GM19438 (cell line): ENCODE measurements at regions not wholly inside any gene's neighbourhood (a gene's known extent, or its start where the extent isn't known, plus 50 kb on each side); places are given as distances from the start of the nearest gene placed in this dataset.
A peak's percentile ranks its signal among the peaks of the same experiment; 100 is the strongest.

ENCODE experiments used
- ATAC-seq: cut with Tn5 transposase; IDR thresholded peaks from one replicate; pipeline ENCODE4 v1.9.1; 2021; ENCODE audit warnings: low read depth; ENCODE audit not compliant: unreplicated experiment

GRCh38 chr1:230517786-230518185 is 91.7 kb upstream of the PGBD5 start:
- no peak for ATAC-seq

DNA sequence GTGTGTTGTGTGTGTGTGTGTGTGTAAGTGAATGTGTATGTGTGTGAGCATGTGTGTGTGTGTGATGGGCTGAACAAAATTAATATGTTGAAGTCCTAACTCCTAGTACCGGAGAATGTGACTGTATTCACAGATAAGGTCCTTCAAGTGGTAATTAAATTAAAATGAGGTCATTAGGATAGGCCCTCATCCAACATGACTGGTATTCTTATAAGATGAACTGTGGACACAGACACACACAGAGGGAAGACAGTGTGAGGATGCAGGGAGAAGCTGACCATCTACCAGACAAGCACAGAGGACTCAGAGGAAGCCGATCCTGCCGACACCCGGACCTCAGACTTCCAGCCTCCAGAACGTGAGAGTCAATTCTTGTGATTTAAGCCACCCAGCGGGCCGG is 91.2 kb upstream of the PGBD5 start:
- no peak for ATAC-seq

- ATAC-seq: no peak
Observed at GRCh38 chr1:230516889-230517288, 90.8 kb upstream of the PGBD5 start.

DNA sequence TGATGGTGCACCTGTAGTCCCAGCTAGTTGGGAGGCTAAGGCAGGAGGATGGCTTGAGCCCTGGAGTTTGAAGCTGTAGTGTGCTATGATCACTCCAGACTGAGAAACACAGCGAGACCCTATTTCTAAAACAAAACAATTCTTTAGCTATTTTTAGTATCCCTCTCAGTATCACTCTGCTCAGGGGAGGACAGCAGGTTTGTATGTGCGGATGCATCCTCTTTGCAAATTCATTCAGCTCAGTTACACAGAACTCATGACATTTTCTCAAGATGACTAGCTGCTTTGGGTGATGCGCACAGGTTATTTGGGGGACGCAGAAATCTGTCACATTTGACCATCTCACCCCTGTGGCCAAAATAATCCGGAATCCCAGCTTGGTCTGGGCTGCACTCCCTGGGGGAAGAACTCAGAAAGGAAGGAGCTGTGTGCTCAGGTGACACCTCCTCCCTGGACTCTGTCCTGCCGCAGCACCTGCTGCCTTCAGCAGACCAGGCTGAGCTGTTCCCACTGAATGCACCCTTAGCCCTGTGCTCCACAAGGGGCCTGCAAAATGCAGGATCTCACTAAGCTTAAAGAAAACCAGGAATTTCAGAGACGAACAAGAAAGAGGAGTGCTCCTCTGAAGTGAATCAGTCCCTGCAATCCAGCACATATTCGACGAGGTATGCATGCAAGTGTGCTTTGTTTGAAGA is 89.5 kb upstream of the PGBD5 start:
- ATAC-seq: peak; percentile 70

DNA sequence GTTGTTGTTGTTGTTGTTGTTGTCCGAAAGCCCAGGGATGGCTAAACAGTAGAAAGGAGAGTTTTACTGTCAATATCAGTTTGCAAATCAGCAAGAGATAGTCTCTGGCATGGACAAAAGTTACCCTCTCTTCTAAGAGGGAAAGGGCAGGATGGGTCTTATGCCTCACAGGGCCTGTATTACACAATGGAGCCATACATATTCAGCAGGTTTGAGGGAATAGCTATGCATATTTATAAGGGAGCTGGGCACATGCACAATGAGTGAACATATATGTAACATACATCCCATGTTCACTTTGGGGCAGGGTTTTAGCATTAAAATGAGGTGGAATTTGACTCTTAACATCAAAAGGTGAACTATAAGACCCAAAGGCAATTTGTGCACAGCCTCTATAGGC is 84.4 kb upstream of the PGBD5 start:
- no peak for ATAC-seq

GRCh38 chr1:230509281-230509977 is 83.3 kb upstream of the PGBD5 start:
- ATAC-seq: no peak

GRCh38 chr1:230507666-230508402 is 81.7 kb upstream of the PGBD5 start:
- no peak for ATAC-seq

DNA sequence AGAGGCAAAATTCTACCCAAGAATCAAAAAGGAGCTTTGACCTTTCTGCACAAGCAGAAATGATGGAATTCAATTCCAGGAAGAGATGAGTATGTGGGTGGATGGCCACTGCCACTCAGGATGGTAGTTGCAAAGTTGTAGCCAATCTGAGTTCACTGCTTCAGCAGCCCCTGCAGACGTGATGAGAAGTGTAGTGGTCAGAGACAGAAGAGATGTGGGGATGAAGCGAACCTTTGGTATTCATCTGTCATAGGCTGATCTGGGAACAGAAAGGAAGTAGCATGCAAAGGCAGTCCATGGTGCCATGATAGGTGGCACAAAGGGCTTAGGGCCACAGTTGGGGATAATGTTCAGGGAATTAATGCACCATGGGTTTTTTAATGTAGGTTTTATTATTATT is 81.1 kb upstream of the PGBD5 start:
- no peak for ATAC-seq

DNA sequence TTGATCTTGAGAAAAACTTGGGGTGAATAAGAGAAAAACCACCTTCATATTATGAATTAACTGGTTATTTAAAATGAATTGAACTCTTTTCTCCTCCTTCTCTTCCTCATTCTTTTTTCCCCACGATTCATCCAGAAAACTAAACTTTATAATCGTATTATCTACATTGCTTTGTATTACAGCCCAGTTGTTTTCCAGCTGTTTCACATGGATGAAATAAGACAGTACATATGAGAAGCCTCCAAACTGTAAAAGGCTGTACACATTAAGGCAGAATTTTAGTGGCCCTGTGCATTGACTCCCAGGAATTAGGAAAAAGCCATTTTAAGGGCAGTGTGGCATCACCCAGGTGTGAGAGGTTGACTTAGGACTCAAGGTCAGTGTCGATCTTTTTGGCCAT is 80.3 kb upstream of the PGBD5 start:
- no peak for ATAC-seq

GRCh38 chr1:230504310-230504709 is 78.2 kb upstream of the PGBD5 start:
- no peak for ATAC-seq

- no peak for ATAC-seq
Observed at GRCh38 chr1:230503726-230504125, 77.6 kb upstream of the PGBD5 start.

DNA sequence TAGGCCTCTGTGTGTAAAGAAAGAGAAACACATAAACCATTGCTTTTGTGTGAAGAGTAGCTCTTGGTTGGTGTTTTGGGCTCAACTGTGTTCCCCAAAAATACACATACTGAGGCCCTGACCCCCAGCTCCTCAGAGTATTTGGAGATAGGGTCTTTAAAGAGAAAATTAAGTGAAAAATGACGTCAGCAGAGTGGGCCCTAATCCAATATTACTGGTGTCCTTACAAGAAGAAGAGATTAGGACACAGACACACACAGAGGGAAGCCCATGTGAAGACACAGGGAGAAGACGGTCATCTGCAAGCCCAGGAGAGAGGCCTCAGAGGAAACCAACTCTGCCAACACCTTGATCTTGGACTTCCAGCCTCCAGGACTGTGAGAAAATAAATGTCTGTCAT is 76.9 kb upstream of the PGBD5 start:
- no peak for ATAC-seq

- ATAC-seq: no peak
Observed at GRCh38 chr1:230502306-230502705, 76.2 kb upstream of the PGBD5 start.

DNA sequence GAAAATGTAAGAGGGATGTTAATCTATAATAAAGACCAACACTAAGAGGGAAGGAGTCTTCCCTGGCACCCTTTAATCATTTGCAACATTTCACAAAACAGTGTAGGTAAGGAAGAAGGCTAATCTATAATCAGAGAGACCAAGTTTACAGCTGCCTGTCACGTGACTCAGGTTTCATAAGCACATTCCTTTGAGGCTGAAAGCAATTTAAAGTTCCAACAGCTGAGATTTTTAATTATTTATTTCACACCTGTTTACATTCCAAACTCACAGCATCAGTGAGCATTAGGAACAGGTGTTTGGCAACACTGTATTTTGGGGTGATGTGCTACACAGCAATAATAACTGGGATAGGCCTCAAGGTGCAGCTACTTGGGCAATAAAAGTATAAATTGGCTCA is 75.7 kb upstream of the PGBD5 start:
- ATAC-seq: no peak

DNA sequence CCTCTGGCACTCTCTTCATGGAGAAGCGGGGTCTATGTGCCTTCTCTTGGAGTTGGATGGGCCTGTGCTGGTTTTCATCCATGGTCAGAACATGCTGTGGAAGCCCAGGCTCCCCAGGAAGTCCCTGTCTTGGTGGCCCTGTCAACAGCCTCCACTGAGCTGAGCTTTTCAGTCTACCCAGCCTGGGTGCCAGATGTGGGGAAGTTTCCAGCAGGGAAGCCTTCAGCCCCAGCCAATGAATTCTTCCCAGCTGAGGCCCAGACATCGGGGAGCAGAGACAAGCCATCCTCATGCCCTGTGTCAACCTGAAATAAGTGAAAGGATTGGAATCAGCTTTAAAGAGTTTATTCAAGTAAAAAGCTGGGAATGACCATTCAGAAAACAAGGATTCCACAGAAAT is 75.1 kb upstream of the PGBD5 start:
- no peak for ATAC-seq

- no peak for ATAC-seq
Observed at GRCh38 chr1:230500063-230500462, 73.9 kb upstream of the PGBD5 start.

DNA sequence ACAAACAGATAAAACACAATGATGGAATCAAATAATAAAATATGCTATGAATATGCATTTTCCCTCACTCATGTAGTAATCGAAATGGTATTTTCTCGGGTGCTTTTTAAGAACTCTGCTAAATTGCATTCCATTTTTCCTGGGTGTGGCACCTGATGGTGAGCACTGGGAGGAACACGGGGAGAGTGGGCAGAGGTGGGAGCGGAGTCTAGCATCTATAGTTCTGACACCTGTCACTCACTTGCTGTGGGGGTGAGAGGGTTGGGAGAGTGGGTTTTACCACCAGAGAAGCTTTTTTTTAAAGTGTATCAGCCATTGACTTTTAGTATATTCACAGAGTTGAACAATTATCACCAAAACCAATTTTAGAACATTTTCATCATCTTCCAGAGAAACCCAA is 73.4 kb upstream of the PGBD5 start:
- no peak for ATAC-seq

GRCh38 chr1:230498704-230499103 is 72.6 kb upstream of the PGBD5 start:
- no peak for ATAC-seq

GRCh38 chr1:230496451-230496850 is 70.3 kb upstream of the PGBD5 start:
- no peak for ATAC-seq

DNA sequence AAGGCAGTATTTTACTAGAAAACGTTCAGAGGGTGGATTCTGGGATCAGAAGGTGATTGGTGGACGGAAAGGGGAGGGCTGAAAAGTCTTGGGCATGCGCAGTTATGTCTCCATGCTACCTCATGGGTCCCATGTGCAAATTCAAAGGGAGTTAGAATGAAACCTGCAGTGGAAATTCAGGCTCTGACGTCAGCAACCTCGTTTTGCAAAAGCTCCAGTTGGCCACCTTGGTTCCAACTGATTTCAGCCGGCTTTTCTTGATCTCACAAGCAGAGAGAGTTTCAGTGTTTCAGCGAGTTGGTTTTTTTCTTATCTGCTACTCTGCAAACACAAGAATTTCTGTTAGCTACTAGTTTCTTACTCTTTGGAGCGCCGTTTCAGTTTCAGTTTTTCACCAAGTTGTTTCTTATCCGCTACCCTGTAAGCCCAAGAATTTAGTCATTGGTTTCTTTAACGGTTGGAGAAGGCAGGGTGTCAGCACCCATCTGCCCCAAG is 69.8 kb upstream of the PGBD5 start:
- no peak for ATAC-seq

DNA sequence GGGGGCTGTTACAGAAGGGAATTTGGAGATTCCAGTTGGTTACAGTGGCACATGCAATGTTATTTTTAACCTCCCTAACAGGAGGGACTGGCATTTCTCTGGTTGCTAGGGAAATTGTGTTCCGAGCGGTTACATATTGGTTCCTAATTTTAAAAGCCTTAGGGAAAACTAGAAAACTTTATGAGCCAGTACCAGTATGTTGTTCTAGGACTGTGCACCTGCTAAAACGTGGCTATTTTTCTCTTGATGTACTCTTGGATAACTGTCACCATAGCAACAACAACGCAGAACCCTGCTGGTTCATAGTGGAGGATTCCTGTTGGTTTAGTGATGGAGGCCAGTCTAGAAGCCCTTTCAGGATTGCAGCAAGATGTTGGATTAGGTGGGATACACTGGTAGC is 68.9 kb upstream of the PGBD5 start:
- ATAC-seq: no peak

- ATAC-seq: no peak
Observed at GRCh38 chr1:230494514-230494913, 68.4 kb upstream of the PGBD5 start.
